Karpas-422 (cell line): ENCODE measurements at regions not wholly inside any gene's neighbourhood (a gene's known extent, or its start where the extent isn't known, plus 50 kb on each side); places are given as distances from the start of the nearest gene placed in this dataset. TPM values are rescaled to one million over a fixed set of nuclear protein-coding genes. Genes with fewer than 3 reads are reported as not detected.

Source experiments
- small RNA-seq: library from RNA; depleted of rRNA; stranded (forward); fragments of <200 nt; gene quantifications from one replicate; pipeline ENCODE3, GENCODE V24; 2014

Small RNA genes in the stretch of these regions (small RNA-seq; reads per million reads assigned to genes)
- gene AC139792.3, result not detected
